ENCODE measurements at regions not wholly inside any gene's neighbourhood (a gene's known extent, or its start where the extent isn't known, plus 50 kb on each side); places are given as distances from the start of the nearest gene placed in this dataset.

GRCh38 chr7:156251861-156252260 lies 388.7 kb upstream of the RNF32 start:
- H3K27me3 ChIP-seq (ENCODE audit: control insufficient read depth, insufficient read depth, low read length): no peaks in the 10 kb centered on the region
- H3K14ac ChIP-seq (replicated peaks; ENCODE audit: low read depth, low read length): no peak overlapping the region
- ATAC-seq (ENCODE audit: low read depth) (no peak), DNase-seq (no peak)
- H3K23ac ChIP-seq (ENCODE audit: low read depth, low read length): no peak overlapping the region
- no peak overlapping the region for H3K56ac ChIP-seq (ENCODE audit: extremely low read depth, insufficient read depth, low read length)
- no peak overlapping the region for H2BK20ac ChIP-seq (ENCODE audit: low read depth, low read length)
- intact Hi-C loops (cut with micrococcal nuclease) (no loop called here), in situ Hi-C loops (cut with MboI; ENCODE audit: low sequenced_read_pairs) (no loop called here), dilution Hi-C loops (cut with HindIII; ENCODE audit: low sequenced_read_pairs, unreplicated experiment) (no loop called here)
- no peak overlapping the region for H3K4ac ChIP-seq (ENCODE audit: low read depth, low read length)
- H3K4me3 ChIP-seq (ENCODE audit: insufficient read depth, low read depth, low read length): no peak overlapping the region
- H2AK5ac ChIP-seq (ENCODE audit: low read depth, low read length): no peak overlapping the region
- H3K27ac ChIP-seq (ENCODE audit: insufficient read depth, low read length): no peak overlapping the region
- no peaks in the 10 kb centered on the region for H3K4me1 ChIP-seq (ENCODE audit: control insufficient read depth, insufficient read depth, low read length)
- H4K91ac ChIP-seq (ENCODE audit: insufficient read depth, low read depth, low read length): no peak overlapping the region
- H4K5ac ChIP-seq (ENCODE audit: low read depth, low read length): no peak overlapping the region
- H2BK15ac ChIP-seq (ENCODE audit: low read depth, low read length): no peak overlapping the region
- no peaks in the 10 kb centered on the region for H3K36me3 ChIP-seq (ENCODE audit: control insufficient read depth, insufficient read depth, low read length)
- H2BK5ac ChIP-seq (ENCODE audit: low read depth, low read length, poor library complexity, severe bottlenecking): no peak overlapping the region
- H3K4me2 ChIP-seq (ENCODE audit: low read depth, low read length): no peak overlapping the region
- BruUV-seq (replicated peaks): no TSS peak
- H4K20me1 ChIP-seq (ENCODE audit: insufficient read depth, low read length): no peaks in the 10 kb centered on the region
- ChIA-PET CTCF (no interaction called here), POLR2A (ENCODE audit: unreplicated experiment) (no interaction called here)
- H2AK9ac ChIP-seq (replicated peaks; ENCODE audit: low read depth, low read length, poor library complexity): no peak overlapping the region
- H3K9me3 ChIP-seq (ENCODE audit: control insufficient read depth, insufficient read depth, low read length): peaks cover 35% of the 10 kb centered on the region
- H3K9me1 ChIP-seq (ENCODE audit: insufficient read depth, low read length): no peaks in the 10 kb centered on the region
- TF ChIP-seq RCOR1 (IDR thresholded peaks at IDR 0.05; ENCODE audit: insufficient replicate concordance, low read length): no peak
- no peak for TF ChIP-seq SMC3 (IDR thresholded peaks at IDR 0.05; ENCODE audit: low read depth, low read length)
- no peak for TF ChIP-seq MXI1 (IDR thresholded peaks at IDR 0.05; ENCODE audit: borderline replicate concordance, low read depth, low read length)
- no peak for TF ChIP-seq ELK1 (IDR thresholded peaks at IDR 0.05; ENCODE audit: borderline replicate concordance, low read depth, low read length)
- no peak for TF ChIP-seq USF2 (IDR thresholded peaks at IDR 0.05; ENCODE audit: low read depth, low read length)
- TF ChIP-seq BHLHE40 (IDR thresholded peaks at IDR 0.05; ENCODE audit: low read depth, low read length): no peak
- TF ChIP-seq RFX5 (IDR thresholded peaks at IDR 0.05; ENCODE audit: low read depth, low read length): no peak
- no peak for TF ChIP-seq CTCF (conservative IDR thresholded peaks at IDR 0.05; ENCODE audit: low read depth, low read length)
- no peak for TF ChIP-seq MAFK (IDR thresholded peaks at IDR 0.05; ENCODE audit: low read depth, low read length)
- no CpG with 5 or more reads among the region's 9 CpGs for WGBS, 2 experiments (ENCODE audit: extremely low coverage in 2 of 2, insufficient read length in 1 of 2)
- no peak overlapping the region for H3K18ac ChIP-seq (ENCODE audit: low read depth, low read length)
- H2AFZ ChIP-seq (replicated peaks; ENCODE audit: low read length, poor library complexity): no peak overlapping the region
- no peaks in the 10 kb centered on the region for H3K79me1 ChIP-seq (ENCODE audit: low read depth in 1 of 2, low read length in 2 of 2)
- H4K8ac ChIP-seq (ENCODE audit: low read depth in 2 of 2, low read length in 2 of 2): no peak overlapping the region
- no peak overlapping the region for H3K9ac ChIP-seq (ENCODE audit: low read depth, low read length)
- no peak overlapping the region for H2BK120ac ChIP-seq (ENCODE audit: low read depth, low read length)
